HuH-7.5 (cell line): ENCODE measurements at regions not wholly inside any gene's neighbourhood (a gene's known extent, or its start where the extent isn't known, plus 50 kb on each side); places are given as distances from the start of the nearest gene placed in this dataset.

Source experiments
- DNase-seq: peaks from one replicate; pipeline ENCODE4 v3.0.0; 2011; ENCODE audit warnings: low spot score

GRCh38 chr13:39970177-39970846 lies 314.9 kb downstream of the COG6 start:
- DNase-seq, result no peak

- DNase-seq, result no peak
Observed at GRCh38 chr13:39971526-39971925, 316.1 kb downstream of the COG6 start.

- no peak for DNase-seq
Observed at GRCh38 chr13:39976481-39976880, 321.0 kb downstream of the COG6 start.

- no peak for DNase-seq
Observed at GRCh38 chr13:39981056-39981455, 325.6 kb downstream of the COG6 start.

- DNase-seq, result no peak
Observed at GRCh38 chr13:39982745-39983144, 327.3 kb downstream of the COG6 start.

GRCh38 chr13:39985071-39985470 lies 329.6 kb downstream of the COG6 start:
- DNase-seq, result no peak

GRCh38 chr13:39988351-39988750 lies 332.9 kb downstream of the COG6 start:
- no peak for DNase-seq

- no peak for DNase-seq
Observed at GRCh38 chr13:39998166-39998565, 342.7 kb downstream of the COG6 start.

GRCh38 chr13:40002016-40002415 lies 346.6 kb downstream of the COG6 start:
- no peak for DNase-seq

GRCh38 chr13:40013554-40013953 lies 358.1 kb downstream of the COG6 start:
- DNase-seq, result no peak

GRCh38 chr13:40016953-40017660 lies 361.6 kb downstream of the COG6 start:
- no peak for DNase-seq

GRCh38 chr13:40017662-40018262 lies 362.3 kb downstream of the COG6 start:
- DNase-seq, result no peak

GRCh38 chr13:40023595-40024203 lies 368.2 kb downstream of the COG6 start:
- no peak for DNase-seq

- DNase-seq, result no peak
Observed at GRCh38 chr13:40024204-40024966, 368.9 kb downstream of the COG6 start.

- no peak for DNase-seq
Observed at GRCh38 chr13:40024967-40025714, 369.7 kb downstream of the COG6 start.

- DNase-seq, result no peak
Observed at GRCh38 chr13:40026174-40026585, 370.7 kb downstream of the COG6 start.

GRCh38 chr13:40026741-40027140 lies 371.3 kb downstream of the COG6 start:
- no peak for DNase-seq

- no peak for DNase-seq
Observed at GRCh38 chr13:40028446-40028845, 373.0 kb downstream of the COG6 start.

GRCh38 chr13:40031031-40031430 lies 375.6 kb downstream of the COG6 start:
- DNase-seq, result no peak

GRCh38 chr13:40039061-40039460 lies 383.6 kb downstream of the COG6 start:
- DNase-seq, result no peak

GRCh38 chr13:40042991-40043390 lies 387.5 kb downstream of the COG6 start:
- DNase-seq, result no peak
